ENCODE measurements at regions not wholly inside any gene's neighbourhood (a gene's known extent, or its start where the extent isn't known, plus 50 kb on each side); places are given as distances from the start of the nearest gene placed in this dataset.

GRCh38 chr3:30945291-30945690 lies 50.8 kb upstream of the GADL1 start:
- no peak for DNase-seq (ENCODE audit: low read depth, low spot score)

- no peak for DNase-seq (ENCODE audit: low read depth, low spot score)
These were observed 54.0 kb upstream of the GADL1 start for GRCh38 chr3:30948426-30948825.

- DNase-seq (ENCODE audit: low read depth, low spot score): no peak
These were observed 57.4 kb upstream of the GADL1 start for GRCh38 chr3:30951826-30952225.

- DNase-seq (ENCODE audit: low read depth, low spot score): no peak
These were observed 58.3 kb upstream of the GADL1 start for GRCh38 chr3:30952786-30953185.

- DNase-seq (ENCODE audit: low read depth, low spot score): no peak
These were observed 60.0 kb upstream of the GADL1 start for GRCh38 chr3:30954426-30954825.

GRCh38 chr3:30962084-30962483 lies 67.6 kb upstream of the GADL1 start:
- DNase-seq (ENCODE audit: low read depth, low spot score): no peak

GRCh38 chr3:30962493-30962892 lies 68.0 kb upstream of the GADL1 start:
- no peak for DNase-seq (ENCODE audit: low read depth, low spot score)

- no peak for DNase-seq (ENCODE audit: low read depth, low spot score)
These were observed 68.8 kb upstream of the GADL1 start for GRCh38 chr3:30963223-30963722.

GRCh38 chr3:30964612-30965011 lies 70.2 kb upstream of the GADL1 start:
- DNase-seq (ENCODE audit: low read depth, low spot score): no peak

GRCh38 chr3:30966896-30967295 lies 72.4 kb upstream of the GADL1 start:
- DNase-seq (ENCODE audit: low read depth, low spot score): no peak

GRCh38 chr3:30970183-30970582 lies 75.7 kb upstream of the GADL1 start:
- DNase-seq (ENCODE audit: low read depth, low spot score): no peak

GRCh38 chr3:30972449-30972848 lies 78.0 kb upstream of the GADL1 start:
- no peak for DNase-seq (ENCODE audit: low read depth, low spot score)

- DNase-seq (ENCODE audit: low read depth, low spot score): no peak
These were observed 79.6 kb upstream of the GADL1 start for GRCh38 chr3:30974071-30974470.

- no peak for DNase-seq (ENCODE audit: low read depth, low spot score)
These were observed 83.1 kb upstream of the GADL1 start for GRCh38 chr3:30977592-30977991.

- no peak for DNase-seq (ENCODE audit: low read depth, low spot score)
These were observed 86.5 kb upstream of the GADL1 start for GRCh38 chr3:30980993-30981392.

GRCh38 chr3:30982416-30983075 lies 88.1 kb upstream of the GADL1 start:
- DNase-seq (ENCODE audit: low read depth, low spot score): no peak

- no peak for DNase-seq (ENCODE audit: low read depth, low spot score)
These were observed 90.6 kb upstream of the GADL1 start for GRCh38 chr3:30984855-30985749.

- no peak for DNase-seq (ENCODE audit: low read depth, low spot score)
These were observed 92.1 kb upstream of the GADL1 start for GRCh38 chr3:30986551-30986950.

- DNase-seq (ENCODE audit: low read depth, low spot score): no peak
These were observed 94.3 kb upstream of the GADL1 start for GRCh38 chr3:30988769-30989168.

GRCh38 chr3:30989276-30990030 lies 95.0 kb upstream of the GADL1 start:
- DNase-seq (ENCODE audit: low read depth, low spot score): no peak

GRCh38 chr3:30996467-30996866 lies 102.0 kb upstream of the GADL1 start:
- DNase-seq (ENCODE audit: low read depth, low spot score): no peak

GRCh38 chr3:31002730-31003129 lies 108.3 kb upstream of the GADL1 start:
- no peak for DNase-seq (ENCODE audit: low read depth, low spot score)
